H9 (cell line): ENCODE measurements at regions not wholly inside any gene's neighbourhood (a gene's known extent, or its start where the extent isn't known, plus 50 kb on each side); places are given as distances from the start of the nearest gene placed in this dataset.

Experiments
- DNase-seq: peaks from one replicate; pipeline ENCODE4 v3.0.0-alpha.2; 2017
- H2AFZ ChIP-seq: one replicate; pipeline ENCODE4 v1.6.1; 2013; ENCODE audit warnings: mild to moderate bottlenecking, low read length, control low read depth, moderate library complexity
- H2AK5ac ChIP-seq: 2 replicates; pipeline ENCODE4 v1.6.1; 2013; ENCODE audit warnings: low read length, control low read depth, mixed read lengths; ENCODE audit not compliant: insufficient read length
- H2BK120ac ChIP-seq: one replicate; pipeline ENCODE4 v1.6.1; 2013; ENCODE audit warnings: low read depth, mild to moderate bottlenecking, low read length, control low read depth, inconsistent platforms; ENCODE audit not compliant: poor library complexity, severe bottlenecking
- H2BK12ac ChIP-seq: 2 replicates; pipeline ENCODE4 v1.6.1; 2013; ENCODE audit warnings: low read length, control low read depth, mixed read lengths, low read depth; ENCODE audit not compliant: insufficient read length
- H2BK15ac ChIP-seq: 2 replicates; pipeline ENCODE4 v1.6.1; 2013; ENCODE audit warnings: low read depth, low read length, control low read depth
- H2BK20ac ChIP-seq: one replicate; pipeline ENCODE4 v1.6.1; 2013; ENCODE audit warnings: low read depth, mild to moderate bottlenecking, low read length, control low read depth, inconsistent platforms; ENCODE audit not compliant: poor library complexity, severe bottlenecking
- H2BK5ac ChIP-seq: 2 replicates; pipeline ENCODE4 v1.6.1; 2013; ENCODE audit warnings: low read length, control low read depth, mixed read lengths; ENCODE audit not compliant: insufficient read length
- H3K14ac ChIP-seq: 2 replicates; pipeline ENCODE4 v1.6.1; 2013; ENCODE audit warnings: low read length, control low read depth; ENCODE audit not compliant: insufficient read depth
- H3K18ac ChIP-seq: 2 replicates; pipeline ENCODE4 v1.6.1; 2013; ENCODE audit warnings: low read depth, mild to moderate bottlenecking, mixed read lengths, low read length, control low read depth; ENCODE audit not compliant: insufficient read length
- H3K23ac ChIP-seq: 2 replicates; pipeline ENCODE4 v1.6.1; 2013; ENCODE audit warnings: low read length, control low read depth, mixed read lengths, low read depth; ENCODE audit not compliant: insufficient read length
- H3K23me2 ChIP-seq: 2 replicates; pipeline ENCODE4 v1.6.1; 2013; ENCODE audit warnings: low read depth, mild to moderate bottlenecking, mixed read lengths, low read length, control low read depth; ENCODE audit not compliant: insufficient read length, poor library complexity, severe bottlenecking
- H3K27ac ChIP-seq: 2 replicates; pipeline ENCODE4 v1.5.1; 2013; ENCODE audit warnings: low read length, control low read depth, mixed read lengths, low read depth; ENCODE audit not compliant: insufficient read length
- H3K27me3 ChIP-seq: 2 replicates; pipeline ENCODE4 v1.6.1; 2013; ENCODE audit warnings: low read length, control low read depth, inconsistent platforms; ENCODE audit not compliant: insufficient read depth
- H3K4ac ChIP-seq: 2 replicates; pipeline ENCODE4 v1.6.1; 2013; ENCODE audit warnings: low read depth, mild to moderate bottlenecking, control low read depth, inconsistent platforms, low read length, moderate library complexity
- H3K4me1 ChIP-seq: 2 replicates; pipeline ENCODE4 v1.6.1; 2013; ENCODE audit warnings: low read length, control low read depth, inconsistent platforms; ENCODE audit not compliant: insufficient read depth
- H3K4me2 ChIP-seq: 2 replicates; pipeline ENCODE4 v1.6.1; 2013; ENCODE audit warnings: low read length, control low read depth, mixed read lengths; ENCODE audit not compliant: insufficient read length, insufficient read depth
- H3K56ac ChIP-seq: 2 replicates; pipeline ENCODE4 v1.6.1; 2013; ENCODE audit warnings: low read depth, mild to moderate bottlenecking, mixed read lengths, low read length, control low read depth; ENCODE audit not compliant: insufficient read length
- H3K79me1 ChIP-seq: 2 replicates; pipeline ENCODE4 v1.6.1; 2013; ENCODE audit warnings: low read depth, mild to moderate bottlenecking, moderate library complexity, low read length, control low read depth, inconsistent platforms; ENCODE audit not compliant: insufficient read depth, poor library complexity, severe bottlenecking
- H3K79me2 ChIP-seq: 2 replicates; pipeline ENCODE4 v1.6.1; 2013; ENCODE audit warnings: low read length, control low read depth, inconsistent platforms; ENCODE audit not compliant: insufficient read depth
- H3K9ac ChIP-seq: 2 replicates; pipeline ENCODE4 v1.6.1; 2013; ENCODE audit warnings: low read length, control low read depth, mixed read lengths; ENCODE audit not compliant: insufficient read length; ENCODE audit errors: extremely low read depth
- H3K9me3 ChIP-seq: one replicate; pipeline ENCODE4 v1.6.1; 2013; ENCODE audit warnings: low read depth, low read length, inconsistent platforms; ENCODE audit not compliant: control insufficient read depth
- H3T11ph ChIP-seq: one replicate; pipeline ENCODE4 v1.6.1; 2013; ENCODE audit warnings: mild to moderate bottlenecking, low read length, control low read depth, inconsistent platforms
- H4K20me1 ChIP-seq: one replicate; pipeline ENCODE4 v1.6.1; 2013; ENCODE audit not compliant: control insufficient read depth, insufficient read length, insufficient read depth
- H4K5ac ChIP-seq: 2 replicates; pipeline ENCODE4 v1.6.1; 2013; ENCODE audit warnings: low read depth, mild to moderate bottlenecking, mixed read lengths, low read length, control low read depth; ENCODE audit not compliant: insufficient read length
- H4K8ac ChIP-seq: replicated peaks from 2 replicates; pipeline ENCODE4 v1.6.1; 2013; ENCODE audit warnings: low read length, control low read depth, mixed read lengths, low read depth; ENCODE audit not compliant: insufficient read length
- H4K91ac ChIP-seq: 2 replicates; pipeline ENCODE4 v1.6.1; 2013; ENCODE audit warnings: low read depth, mild to moderate bottlenecking, moderate library complexity, mixed read lengths, low read length, control low read depth; ENCODE audit not compliant: insufficient read length
- H3K27ac Mint-ChIP-seq, 3 experiments: 2 replicates in 2 of 3; 3 replicates in 1 of 3; pipeline ENCODE4 v1.8.0; 2020 to 2021; ENCODE audit warnings: mixed read lengths in 3 of 3, mild to moderate bottlenecking in 1 of 3, moderate library complexity in 1 of 3
- H3K27me3 Mint-ChIP-seq: 2 replicates; pipeline ENCODE4 v1.8.0; 2021; ENCODE audit warnings: low read depth, mild to moderate bottlenecking, moderate library complexity, mixed read lengths
- H3K36me3 Mint-ChIP-seq, 3 experiments: 2 replicates in 2 of 3; 3 replicates in 1 of 3; pipeline ENCODE4 v1.8.0; 2020 to 2021; ENCODE audit warnings: low read depth in 3 of 3, mixed read lengths in 3 of 3; ENCODE audit not compliant: insufficient read depth in 1 of 3
- H3K4me1 Mint-ChIP-seq, 2 experiments: 2 replicates each; pipeline ENCODE4 v1.8.0; 2020; ENCODE audit warnings: mixed read lengths in 2 of 2
- H3K4me3 Mint-ChIP-seq, 2 experiments: 2 replicates in 1 of 2; 3 replicates in 1 of 2; pipeline ENCODE4 v1.8.0; 2020 to 2021; ENCODE audit warnings: mild to moderate bottlenecking in 2 of 2, mixed read lengths in 2 of 2, moderate library complexity in 1 of 2
- H3K9me3 Mint-ChIP-seq, 2 experiments: 2 replicates in 1 of 2; 3 replicates in 1 of 2; pipeline ENCODE4 v1.8.0; 2020; ENCODE audit warnings: mild to moderate bottlenecking in 2 of 2, mixed read lengths in 2 of 2, moderate library complexity in 1 of 2
- CTCF ChIP-seq: fragments of 200-600 bp; sonication (generic); conservative IDR thresholded peaks from 3 replicates; pipeline ENCODE4 v1.8.0; 2021; ENCODE audit warnings: antibody characterized with exemption, mild to moderate bottlenecking

- Mint-ChIP-seq H3K27ac (no peak overlapping the region), H3K4me1 (no peaks in the 10 kb centered on the region), H3K27me3 (no peaks in the 10 kb centered on the region), H3K36me3 (no peaks in the 10 kb centered on the region), H3K9me3 (no peaks in the 10 kb centered on the region), H3K4me3 (no peak overlapping the region)
- no peak overlapping the region for H2BK20ac ChIP-seq
- no peak overlapping the region for H2BK12ac ChIP-seq
- no peak overlapping the region for H3K23ac ChIP-seq
- H4K8ac ChIP-seq, result no peak overlapping the region
- no peaks in the 10 kb centered on the region for H3K79me2 ChIP-seq
- no peaks in the 10 kb centered on the region for H3K27me3 ChIP-seq
- no peak overlapping the region for H4K91ac ChIP-seq
- H3K9me3 ChIP-seq, result no peaks in the 10 kb centered on the region
- no peak overlapping the region for H3K9ac ChIP-seq
- no peak overlapping the region for H4K5ac ChIP-seq
- no peak overlapping the region for H2BK120ac ChIP-seq
- H3K4me1 ChIP-seq, result no peaks in the 10 kb centered on the region
- H2BK15ac ChIP-seq, result no peak overlapping the region
- H3K23me2 ChIP-seq, result no peaks in the 10 kb centered on the region
- no peak overlapping the region for H3K14ac ChIP-seq
- no peaks in the 10 kb centered on the region for H3K79me1 ChIP-seq
- no peaks in the 10 kb centered on the region for H4K20me1 ChIP-seq
- H3K27ac ChIP-seq, result no peak overlapping the region
- no peak for TF ChIP-seq CTCF
- H2AK5ac ChIP-seq, result no peak overlapping the region
- H2AFZ ChIP-seq, result no peak overlapping the region
- H3K4ac ChIP-seq, result no peak overlapping the region
- H3K56ac ChIP-seq, result no peak overlapping the region
- H3K18ac ChIP-seq, result no peak overlapping the region
- no peak overlapping the region for H3T11ph ChIP-seq
- DNase-seq, result no peak
- no peak overlapping the region for H3K4me2 ChIP-seq
- H2BK5ac ChIP-seq, result no peak overlapping the region
These were observed 234.7 kb upstream of the ZPLD1 start for GRCh38 chr3:102200126-102200525.
